ENCODE measurements at regions not wholly inside any gene's neighbourhood (a gene's known extent, or its start where the extent isn't known, plus 50 kb on each side); places are given as distances from the start of the nearest gene placed in this dataset.

DNA sequence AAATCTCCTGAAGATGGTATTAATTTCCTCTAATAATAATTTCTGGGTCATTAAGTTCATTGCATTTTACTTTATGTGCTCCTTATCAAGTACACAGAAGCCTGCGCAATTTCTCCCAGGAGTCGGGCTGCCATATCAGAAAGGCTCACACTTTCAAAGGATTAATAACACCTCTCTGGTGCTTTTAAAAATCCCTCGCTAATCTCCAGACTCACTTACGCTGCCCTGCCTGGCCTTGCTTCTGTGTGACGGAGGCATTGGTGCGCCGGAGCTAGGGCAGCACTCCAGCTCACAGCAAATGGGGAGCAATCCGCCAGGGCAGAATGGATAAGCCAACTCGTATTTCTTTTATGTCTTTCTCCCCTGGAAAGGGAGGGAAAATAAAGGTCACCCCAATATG lies 300.8 kb downstream of the EFNB2 start:
- DNase-seq (ENCODE audit: low spot score), result no peak

DNA sequence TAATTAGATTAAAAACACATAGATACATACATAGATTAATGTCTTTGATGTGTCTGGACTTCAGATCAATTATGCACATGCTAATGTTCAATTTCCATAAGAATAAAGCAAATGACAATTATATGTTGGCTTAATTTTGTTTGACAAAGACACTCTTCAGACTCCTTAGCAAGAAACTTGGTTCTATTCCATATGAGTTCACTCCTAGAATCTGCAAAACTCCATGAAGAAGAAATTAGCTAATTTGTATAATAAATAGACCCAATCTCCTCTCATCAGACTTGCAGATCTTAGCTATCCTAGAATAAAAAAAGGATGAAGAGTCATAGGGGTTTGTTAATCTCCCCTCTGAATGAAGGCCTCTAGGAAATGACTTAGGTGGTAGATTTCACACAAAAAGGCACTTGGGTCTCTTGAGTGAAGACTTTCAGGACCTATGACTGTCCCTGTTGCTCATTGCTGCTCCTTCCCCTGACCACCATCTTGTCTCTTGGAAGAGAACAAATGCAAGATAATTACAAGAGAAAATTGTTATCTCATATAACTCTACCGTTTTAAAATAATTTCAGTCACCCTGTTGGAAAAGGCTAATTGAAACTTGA lies 302.2 kb downstream of the EFNB2 start:
- no peak for DNase-seq (ENCODE audit: low spot score)

GRCh38 chr13:106232681-106233080 lies 302.8 kb downstream of the EFNB2 start:
- DNase-seq (ENCODE audit: low spot score), result no peak

DNA sequence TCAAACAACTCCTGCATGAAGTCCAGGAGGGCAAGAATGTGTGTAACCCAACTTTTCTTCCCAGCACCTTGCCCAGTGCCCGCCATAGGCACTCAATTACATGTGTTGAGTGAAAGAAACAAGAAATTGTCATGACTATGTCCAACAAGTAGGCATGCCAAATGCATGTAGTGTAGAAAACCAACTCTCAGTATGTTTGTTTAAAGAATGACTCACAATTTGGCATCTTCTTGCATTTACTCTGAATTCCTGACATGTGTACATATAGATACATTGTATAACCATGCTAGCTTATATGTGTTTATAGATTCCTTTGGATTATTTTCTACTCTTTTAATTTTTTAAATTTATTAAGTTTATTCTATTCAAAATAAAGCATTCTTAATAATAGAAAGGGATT lies 305.0 kb downstream of the EFNB2 start:
- peak; percentile 5 for DNase-seq (ENCODE audit: low spot score)

DNA sequence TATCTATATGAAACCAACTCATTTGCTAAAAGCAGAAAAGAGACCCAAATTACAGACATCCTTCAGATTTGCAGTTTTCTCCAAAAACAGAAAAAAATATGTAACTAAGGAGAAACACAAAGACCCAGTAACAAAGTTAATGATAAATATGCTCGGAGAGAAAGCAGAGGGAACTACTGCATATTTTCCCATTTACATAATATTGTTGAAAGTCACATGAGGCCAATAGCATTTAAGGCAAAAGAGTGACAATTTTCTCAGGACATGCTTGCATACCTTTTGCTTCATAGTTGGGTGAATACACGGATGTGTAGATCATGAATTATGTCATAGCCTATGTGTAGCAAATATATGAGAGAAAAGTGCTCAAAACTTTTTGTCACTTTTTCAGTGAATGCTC lies 310.3 kb downstream of the EFNB2 start:
- DNase-seq (ENCODE audit: low spot score), result no peak

DNA sequence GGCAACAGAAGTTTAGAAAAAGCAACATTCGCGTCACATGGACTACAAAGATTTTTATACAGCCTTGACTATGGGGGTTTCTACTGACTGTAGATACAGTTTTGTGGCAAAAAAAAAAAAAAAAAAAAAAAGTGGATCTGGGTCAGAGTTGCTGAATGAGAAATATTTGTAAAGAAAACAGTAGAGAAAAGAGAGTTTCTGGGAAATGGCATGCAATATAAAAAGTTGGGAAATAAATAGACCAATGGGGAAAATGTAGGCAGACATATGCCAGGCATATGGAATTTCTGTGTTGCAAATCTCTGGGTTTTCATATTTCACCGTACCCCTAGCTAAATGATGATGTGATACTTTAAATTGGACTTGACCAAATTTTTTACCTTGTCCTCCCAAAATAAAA lies 315.3 kb downstream of the EFNB2 start:
- DNase-seq (ENCODE audit: low spot score), result no peak

DNA sequence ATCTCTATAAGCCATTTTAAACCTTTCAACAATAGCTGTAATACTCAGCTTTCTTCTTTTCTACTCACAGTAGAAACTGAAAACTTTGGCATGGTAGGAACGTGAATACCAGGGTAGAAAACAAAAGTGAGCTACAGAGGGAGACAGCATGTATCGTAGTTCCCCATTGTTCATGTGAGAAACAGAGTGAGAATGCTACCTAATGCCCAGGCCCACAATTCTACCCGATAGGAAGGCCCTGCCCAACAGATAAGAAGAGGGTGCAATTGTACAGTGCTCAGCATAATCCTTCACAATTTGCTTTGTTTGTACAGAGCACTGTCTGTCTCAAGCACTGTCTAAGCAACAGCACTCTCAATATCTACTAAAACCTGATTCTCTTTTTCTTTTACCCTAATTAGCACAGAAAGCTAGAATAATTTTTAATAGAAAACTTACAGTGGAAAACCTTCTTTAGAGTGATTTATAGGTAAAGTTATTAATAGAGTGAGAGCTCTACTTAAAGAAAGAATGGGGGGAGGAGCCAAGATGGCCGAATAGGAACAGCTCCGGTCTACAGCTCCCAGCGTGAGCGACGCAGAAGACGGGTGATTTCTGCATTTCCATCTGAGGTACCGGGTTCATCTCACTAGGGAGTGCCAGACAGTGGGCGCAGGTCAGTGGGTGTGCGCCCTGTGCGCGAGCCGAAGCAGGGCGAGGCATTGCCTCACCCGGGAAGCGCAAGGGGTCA lies 322.3 kb downstream of the EFNB2 start:
- peak; percentile 44 for DNase-seq (ENCODE audit: low spot score)

- DNase-seq (ENCODE audit: low spot score), result peak; percentile 45
Observed at GRCh38 chr13:106212386-106213010, 323.0 kb downstream of the EFNB2 start.

- DNase-seq (ENCODE audit: low spot score), result no peak
Observed at GRCh38 chr13:106210324-106210723, 325.1 kb downstream of the EFNB2 start.

- no peak for DNase-seq (ENCODE audit: low spot score)
Observed at GRCh38 chr13:106205871-106206270, 329.6 kb downstream of the EFNB2 start.

- DNase-seq (ENCODE audit: low spot score), result no peak
Observed at GRCh38 chr13:106197496-106197895, 338.0 kb downstream of the EFNB2 start.

- no peak for DNase-seq (ENCODE audit: low spot score)
Observed at GRCh38 chr13:106187501-106188095, 347.9 kb downstream of the EFNB2 start.

DNA sequence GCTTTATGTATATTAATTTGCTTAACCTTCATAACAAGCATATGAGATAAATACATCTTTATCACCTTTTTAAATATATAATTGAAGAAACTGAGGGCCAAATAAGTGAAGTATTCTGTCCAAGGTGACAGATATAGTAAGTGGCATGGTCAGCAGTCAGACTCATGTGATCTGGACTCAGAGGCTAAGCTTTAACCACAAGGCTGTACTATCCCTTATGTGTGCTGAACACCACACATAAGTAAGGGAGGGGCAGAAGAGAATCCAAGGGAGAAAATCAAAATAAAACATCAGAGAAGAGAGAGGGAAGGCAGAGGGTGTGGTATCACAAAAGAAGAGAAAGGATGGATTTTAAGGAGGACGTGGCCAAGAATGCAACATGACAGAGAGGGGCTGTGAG lies 348.4 kb downstream of the EFNB2 start:
- no peak for DNase-seq (ENCODE audit: low spot score)

DNA sequence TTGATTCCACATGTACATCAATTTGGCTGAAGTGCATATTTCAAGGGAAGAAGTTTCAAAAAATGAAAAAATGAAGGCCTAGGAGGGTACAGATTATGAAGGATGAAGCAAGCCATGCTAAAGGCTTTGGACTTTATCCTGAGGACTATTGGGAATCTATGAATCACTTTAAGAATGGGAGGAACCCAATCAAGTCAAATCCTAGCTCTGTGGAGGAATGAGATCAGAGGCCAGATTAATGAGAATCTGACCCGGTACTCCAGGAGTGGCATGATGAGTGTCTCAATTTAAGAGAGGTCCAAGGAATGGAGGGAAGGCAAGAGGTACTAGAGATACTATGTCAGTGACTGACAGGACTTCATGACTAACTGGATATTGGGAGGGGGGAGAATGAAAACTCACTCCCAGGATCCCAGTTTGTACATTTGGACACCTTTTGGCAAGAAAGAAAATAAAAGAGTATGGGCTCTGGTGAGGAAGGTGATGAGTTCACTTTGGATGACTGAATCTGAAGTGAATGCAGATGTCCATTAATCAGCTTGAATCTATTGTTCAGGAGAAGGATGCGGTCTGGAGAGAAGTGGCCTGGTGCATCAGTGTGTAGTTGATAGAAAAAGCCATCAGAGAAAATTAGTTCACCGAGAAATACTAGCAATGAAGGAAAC lies 349.0 kb downstream of the EFNB2 start:
- DNase-seq (ENCODE audit: low spot score), result no peak

DNA sequence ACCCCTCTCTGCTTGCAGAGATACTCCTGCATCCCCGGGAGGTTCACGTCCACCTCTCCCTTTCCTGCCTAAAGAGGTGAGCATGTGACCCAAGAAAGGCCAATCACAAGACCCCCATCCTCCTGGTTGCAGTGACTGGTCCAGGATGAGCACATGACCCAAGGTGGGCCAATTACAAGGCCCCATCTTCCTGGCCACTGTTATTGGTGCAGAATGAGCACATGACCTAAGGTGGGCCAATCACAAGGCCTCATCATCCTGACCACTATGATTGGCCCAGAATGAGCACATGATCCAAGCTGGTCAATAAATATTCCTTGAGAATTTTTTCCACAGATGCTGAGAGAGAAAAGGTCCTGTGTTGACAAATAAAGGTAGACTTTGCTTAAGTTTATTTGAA lies 350.7 kb downstream of the EFNB2 start:
- no peak for DNase-seq (ENCODE audit: low spot score)

DNA sequence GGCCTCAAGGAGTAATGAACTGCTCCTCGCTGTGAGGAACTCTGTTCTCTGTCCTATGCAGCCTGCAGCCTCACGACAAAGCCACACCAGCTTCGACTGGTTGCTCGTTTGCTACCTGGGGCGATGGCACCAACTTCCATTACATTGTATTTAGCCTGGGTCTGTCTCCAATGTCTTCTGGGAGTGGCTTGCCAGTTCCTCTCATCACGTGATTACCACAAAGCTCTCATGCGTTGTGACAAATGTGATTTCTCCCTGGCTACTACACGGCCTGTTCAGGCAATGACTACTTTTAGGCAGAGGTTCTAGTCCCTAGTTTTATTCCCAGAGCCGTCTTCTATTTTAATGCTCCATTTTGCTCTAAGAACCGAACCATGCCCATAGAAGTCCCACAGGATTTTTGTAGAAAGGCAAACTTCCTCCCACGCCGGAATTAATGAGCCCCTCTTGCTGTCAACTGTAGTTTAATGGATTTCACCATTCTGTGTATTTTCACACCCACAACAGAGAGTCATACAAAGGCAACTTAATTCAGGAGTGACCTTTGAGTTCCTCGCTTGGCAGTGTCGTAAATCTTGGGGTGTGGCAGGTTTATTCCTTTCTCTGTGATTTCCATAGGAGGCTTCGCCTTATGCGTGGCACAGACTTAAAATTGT lies 351.9 kb downstream of the EFNB2 start:
- DNase-seq (ENCODE audit: low spot score), result no peak

GRCh38 chr13:106182404-106182803 lies 353.1 kb downstream of the EFNB2 start:
- DNase-seq (ENCODE audit: low spot score), result peak; percentile 93

DNA sequence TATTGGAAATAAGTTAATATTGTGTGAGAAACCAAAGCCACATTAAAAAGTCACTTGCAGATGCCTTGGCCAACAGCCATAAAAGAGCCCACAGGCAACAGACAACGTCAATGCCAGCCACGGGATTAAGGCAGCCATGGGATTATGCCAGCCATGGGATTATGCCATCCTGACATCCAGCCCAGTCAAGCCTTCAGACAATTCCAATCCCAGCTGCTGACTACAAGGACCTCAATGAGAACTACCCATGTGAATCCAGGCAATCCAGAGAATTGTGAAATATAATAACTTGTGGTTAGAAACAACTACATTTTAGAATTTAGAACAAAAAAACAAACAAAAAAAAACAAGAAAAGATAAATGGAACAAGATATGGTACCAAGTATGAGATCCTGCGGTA lies 356.6 kb downstream of the EFNB2 start:
- no peak for DNase-seq (ENCODE audit: low spot score)

- no peak for DNase-seq (ENCODE audit: low spot score)
Observed at GRCh38 chr13:106177146-106177545, 358.3 kb downstream of the EFNB2 start.

- peak; percentile 53 for DNase-seq (ENCODE audit: low spot score)
Observed at GRCh38 chr13:106176117-106176516, 359.3 kb downstream of the EFNB2 start.

- DNase-seq (ENCODE audit: low spot score), result no peak
Observed at GRCh38 chr13:106173891-106174610, 361.4 kb downstream of the EFNB2 start.

Data from AG08395 (cell line).